K562 (cell line): ENCODE measurements at regions not wholly inside any gene's neighbourhood (a gene's known extent, or its start where the extent isn't known, plus 50 kb on each side); places are given as distances from the start of the nearest gene placed in this dataset.

Experiments used
- CBX2 ChIP-seq: fragments of 200-600 bp; sonication (generic); IDR thresholded peaks from one replicate; pipeline ENCODE4 v1.6.1; 2012; ENCODE audit warnings: mild to moderate bottlenecking, low read length, inconsistent platforms; ENCODE audit not compliant: insufficient read depth, poor library complexity, severe bottlenecking
- CHAMP1 ChIP-seq: fragments of 450-650 bp; IDR thresholded peaks from 2 replicates; pipeline ENCODE4 v1.6.1; 2016; ENCODE audit warnings: mild to moderate bottlenecking
- CTCF ChIP-seq, 3 experiments: IDR thresholded peaks in 2 of 3; conservative IDR thresholded peaks in 1 of 3; 2 replicates each; pipeline ENCODE4 v1.5.1; 2011 to 2012; ENCODE audit warnings: low read length in 3 of 3, mild to moderate bottlenecking in 3 of 3, control low read depth in 2 of 3, improper control_type of control experiment in 1 of 3, inconsistent platforms in 1 of 3, low read depth in 1 of 3, mixed read lengths in 1 of 3, moderate library complexity in 1 of 3; ENCODE audit not compliant: insufficient read depth in 2 of 3
- E2F8 ChIP-seq: fragments of 450-650 bp; IDR thresholded peaks from 2 replicates; pipeline ENCODE4 v1.7.1; 2018; ENCODE audit warnings: mild to moderate bottlenecking, low read depth; ENCODE audit not compliant: partially characterized antibody
- ELF4 ChIP-seq: fragments of 450-650 bp; formaldehyde crosslinking; IDR thresholded peaks from 2 replicates; pipeline ENCODE4 v1.4.0; 2022; ENCODE audit warnings: missing genetic modification characterization
- MCM3 ChIP-seq: fragments of 450-650 bp; IDR thresholded peaks from 2 replicates; pipeline ENCODE4 v1.6.1; 2016
- MEIS2 ChIP-seq: fragments of 450-650 bp; IDR thresholded peaks from 2 replicates; pipeline ENCODE4 v1.6.1; 2014; ENCODE audit warnings: mild to moderate bottlenecking; ENCODE audit not compliant: partially characterized antibody
- POLR2AphosphoS5 ChIP-seq: IDR thresholded peaks from 2 replicates; pipeline ENCODE4 v1.6.1; 2011; ENCODE audit warnings: mild to moderate bottlenecking, low read depth, low read length, moderate library complexity; ENCODE audit not compliant: control insufficient read depth, insufficient read depth
- RAD21 ChIP-seq, 2 experiments: fragments of 250-450 bp in 1 of 2; fragments of 450-650 bp in 1 of 2; sonication (Bioruptor Pico) in 1 of 2; formaldehyde crosslinking in 1 of 2; IDR thresholded peaks in 1 of 2; conservative IDR thresholded peaks in 1 of 2; 2 replicates each; pipeline versions ENCODE4 v1.4.0 to v1.8.0; 2020 to 2022; ENCODE audit warnings: mild to moderate bottlenecking in 2 of 2, moderate library complexity in 1 of 2
- RFX5 ChIP-seq: IDR thresholded peaks from 2 replicates; pipeline ENCODE4 v1.6.1; 2011; ENCODE audit warnings: low read depth, mild to moderate bottlenecking, improper control_type of control experiment, low read length
- ZNF133 ChIP-seq: fragments of 250-450 bp; sonication (Bioruptor Pico); IDR thresholded peaks from 2 replicates; pipeline ENCODE4 v1.4.0; 2020; ENCODE audit warnings: mild to moderate bottlenecking
- ZNF764 ChIP-seq: fragments of 250-450 bp; sonication (Bioruptor Pico); IDR thresholded peaks from 2 replicates; pipeline ENCODE4 v1.4.0; 2020; ENCODE audit warnings: low read depth, mild to moderate bottlenecking, moderate library complexity
- ZNF77 ChIP-seq: fragments of 250-450 bp; sonication (Bioruptor Pico); IDR thresholded peaks from 2 replicates; pipeline ENCODE4 v1.5.0; 2020

- no peak for TF ChIP-seq RAD21 (CRISPR knock-in tag; conservative IDR thresholded peaks at IDR 0.05 in 1 of 2, IDR thresholded peaks at IDR 0.05 in 1 of 2)
- TF ChIP-seq ZNF133, result no peak
- TF ChIP-seq CBX2, result no peak
- no peak for TF ChIP-seq MCM3
- no peak for TF ChIP-seq RFX5
- no peak for TF ChIP-seq MEIS2
- no peak for TF ChIP-seq ZNF77 (CRISPR knock-in tag)
- TF ChIP-seq CTCF (IDR thresholded peaks at IDR 0.05 in 2 of 3, conservative IDR thresholded peaks at IDR 0.05 in 1 of 3; ENCODE audit: insufficient read depth in 2 of 3, low read depth in 1 of 3, low read length in 3 of 3), result no peak
- TF ChIP-seq ZNF764 (CRISPR knock-in tag), result no peak
- TF ChIP-seq E2F8, result no peak
- TF ChIP-seq ELF4, result no peak
- no peak for TF ChIP-seq POLR2AphosphoS5
- TF ChIP-seq CHAMP1, result no peak
Observed at GRCh38 chr11:110909336-110909735, 197.1 kb upstream of the ARHGAP20 start.
